Tibial artery (tissue), 4 donors: ENCODE measurements at regions not wholly inside any gene's neighbourhood (a gene's known extent, or its start where the extent isn't known, plus 50 kb on each side); places are given as distances from the start of the nearest gene placed in this dataset.

Experiments used
- DNase-seq, 2 donors: peaks; one replicate each; pipeline ENCODE4 v3.0.0-alpha.2; 2019
- H3K27ac ChIP-seq, 2 donors: fragments of 200-600 bp; sonication (generic) in 1 of 2; 1 replicate in 1 of 2; 2 replicates in 1 of 2; pipeline ENCODE4 v1.5.1; 2018 to 2019; ENCODE audit warnings: mild to moderate bottlenecking in 1 of 2
- H3K27me3 ChIP-seq, 2 donors: fragments of 200-600 bp; sonication (generic) in 1 of 2; one replicate each; pipeline versions ENCODE4 v1.5.1 to v1.6.0; 2016 to 2019
- H3K36me3 ChIP-seq, 3 donors: fragments of 200-600 bp; sonication (generic) in 2 of 3; one replicate each; pipeline ENCODE4 v1.5.1; 2016 to 2019; ENCODE audit warnings: mild to moderate bottlenecking in 2 of 3
- H3K4me1 ChIP-seq, 4 donors: fragments of 200-600 bp; sonication (generic) in 2 of 4; 1 replicate in 3 of 4; 2 replicates in 1 of 4; pipeline ENCODE4 v1.5.1; 2016 to 2019
- H3K4me3 ChIP-seq, 2 donors: fragments of 200-600 bp; sonication (generic) in 1 of 2; 1 replicate in 1 of 2; 2 replicates in 1 of 2; pipeline ENCODE4 v1.5.1; 2018 to 2019; ENCODE audit warnings: mild to moderate bottlenecking in 2 of 2
- H3K9me3 ChIP-seq, 3 donors: fragments of 200-600 bp; sonication (generic) in 1 of 3; one replicate each; pipeline ENCODE4 v1.5.1; 2016 to 2019
- CTCF ChIP-seq, 2 experiments: fragments of 200-600 bp in 1 of 2; fragments of 450-650 bp in 1 of 2; IDR thresholded peaks; one replicate each; pipeline ENCODE4 v1.5.1; 2017 to 2019; ENCODE audit warnings: antibody characterized with exemption in 2 of 2, mild to moderate bottlenecking in 1 of 2, moderate library complexity in 1 of 2
- intact Hi-C: fragments of 100-400 bp; cut with DNase I; formaldehyde crosslinking; loops from one replicate; pipeline ENCODE4 v1.15.0; 2023; ENCODE audit warnings: low total_unique reads

- Histone ChIP-seq H3K4me1 (peaks cover 0 to 15% (median 7%) of the 10 kb centered on the region in 4 donors), H3K27ac (no peak overlapping the region), H3K4me3 (no peak overlapping the region), H3K36me3 (no peaks in the 10 kb centered on the region), H3K9me3 (no peaks in the 10 kb centered on the region), H3K27me3 (no peaks in the 10 kb centered on the region)
- no peak for TF ChIP-seq CTCF (IDR thresholded peaks at IDR 0.05)
- no peak for DNase-seq
- intact Hi-C loops: no loop called here
These were observed 98.5 kb upstream of the VANGL1 start for GRCh38 chr1:115543247-115543646.

DNA sequence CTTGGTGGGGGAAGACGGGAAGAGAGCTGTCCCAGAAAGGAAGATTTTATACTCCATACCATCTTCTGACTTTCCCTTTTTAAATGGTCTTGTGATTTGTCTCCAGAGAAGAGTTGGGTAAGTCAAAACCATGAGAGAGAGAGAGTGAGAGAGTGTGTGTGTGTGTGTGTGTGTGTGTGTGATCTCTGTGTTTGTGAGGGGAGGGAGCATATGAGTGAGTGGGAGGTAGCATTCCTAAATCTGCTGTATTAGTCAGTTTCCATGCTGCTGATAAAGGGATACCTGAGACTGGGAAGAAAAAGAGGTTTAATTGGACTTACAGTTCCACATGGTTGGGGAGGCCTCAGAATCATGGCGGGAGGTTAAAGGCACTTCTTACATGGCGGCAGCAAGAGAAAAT, 102.0 kb upstream of the VANGL1 start:
- H3K27me3 ChIP-seq: no peaks in the 10 kb centered on the region
- DNase-seq: no peak
- no peak overlapping the region for H3K4me3 ChIP-seq
- H3K36me3 ChIP-seq: no peaks in the 10 kb centered on the region
- H3K4me1 ChIP-seq: no peaks in the 10 kb centered on the region
- intact Hi-C loops: no loop called here
- H3K27ac ChIP-seq: no peak overlapping the region
- H3K9me3 ChIP-seq: no peaks in the 10 kb centered on the region
- TF ChIP-seq CTCF (IDR thresholded peaks at IDR 0.05): no peak

GRCh38 chr1:115539061-115539460, 102.7 kb upstream of the VANGL1 start:
- no peak overlapping the region for H3K27ac ChIP-seq
- no peak for TF ChIP-seq CTCF (IDR thresholded peaks at IDR 0.05)
- H3K9me3 ChIP-seq: no peaks in the 10 kb centered on the region
- H3K4me3 ChIP-seq: no peak overlapping the region
- H3K4me1 ChIP-seq: no peaks in the 10 kb centered on the region
- H3K27me3 ChIP-seq: no peaks in the 10 kb centered on the region
- no peaks in the 10 kb centered on the region for H3K36me3 ChIP-seq
- no peak for DNase-seq
- intact Hi-C loops: no loop called here

GRCh38 chr1:115538579-115538978, 103.2 kb upstream of the VANGL1 start:
- no peaks in the 10 kb centered on the region for H3K36me3 ChIP-seq
- no peaks in the 10 kb centered on the region for H3K9me3 ChIP-seq
- H3K4me1 ChIP-seq: no peaks in the 10 kb centered on the region
- H3K27me3 ChIP-seq: no peaks in the 10 kb centered on the region
- intact Hi-C loops: no loop called here
- TF ChIP-seq CTCF (IDR thresholded peaks at IDR 0.05): no peak
- no peak for DNase-seq
- H3K4me3 ChIP-seq: no peak overlapping the region
- no peak overlapping the region for H3K27ac ChIP-seq

DNA sequence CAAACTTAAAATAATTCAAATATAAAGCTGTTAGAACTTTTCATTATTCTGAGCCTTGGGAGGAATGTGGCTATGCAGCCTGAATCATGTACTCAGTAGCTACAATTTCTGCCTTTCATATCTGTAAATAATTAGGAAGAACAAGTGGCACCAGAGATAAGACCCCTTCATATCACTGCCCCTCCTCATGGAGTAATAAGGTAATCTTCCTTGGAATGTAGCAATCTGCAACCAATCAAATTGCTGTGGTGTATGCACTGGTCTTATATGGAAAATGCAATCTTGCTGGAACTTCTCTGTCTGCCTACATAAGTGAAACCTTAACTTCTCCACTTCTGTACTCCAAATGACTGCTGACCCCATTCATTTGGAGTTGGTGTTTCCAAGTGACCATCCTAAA, 104.4 kb upstream of the VANGL1 start:
- Histone ChIP-seq H3K4me1 (peaks cover 0 to 9% (median 0%) of the 10 kb centered on the region in 4 donors), H3K36me3 (no peaks in the 10 kb centered on the region), H3K4me3 (no peak overlapping the region), H3K9me3 (no peaks in the 10 kb centered on the region), H3K27ac (no peak overlapping the region), H3K27me3 (no peaks in the 10 kb centered on the region)
- intact Hi-C loops: no loop called here
- no peak for DNase-seq
- no peak for TF ChIP-seq CTCF (IDR thresholded peaks at IDR 0.05)

DNA sequence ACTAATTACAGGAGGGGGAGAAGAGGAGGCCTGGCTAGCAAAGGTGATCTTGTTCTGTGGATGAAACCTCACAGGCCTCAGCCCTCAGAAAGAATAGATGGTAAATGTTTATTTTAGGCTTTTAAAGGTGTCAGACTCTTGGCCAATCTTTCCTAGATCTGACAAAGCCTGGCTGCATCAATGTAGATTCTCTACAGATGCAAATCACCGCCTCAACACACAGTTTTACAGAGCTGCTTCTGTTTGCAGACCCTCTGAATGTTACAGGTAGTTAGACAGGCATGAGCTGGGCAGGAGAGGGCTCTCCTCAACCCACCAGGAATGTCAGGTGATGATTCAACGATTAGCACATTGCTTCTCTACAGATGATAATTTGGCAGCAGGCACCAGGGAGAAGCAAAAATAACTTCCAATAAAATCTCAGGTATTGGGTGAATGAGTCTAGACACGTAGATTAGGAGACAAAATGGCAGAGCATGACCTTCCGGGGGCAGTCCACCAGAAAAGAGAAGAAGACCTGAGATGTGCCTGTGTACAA, 105.4 kb upstream of the VANGL1 start:
- DNase-seq: no peak
- H3K9me3 ChIP-seq: no peaks in the 10 kb centered on the region
- TF ChIP-seq CTCF (IDR thresholded peaks at IDR 0.05): no peak
- H3K4me3 ChIP-seq: no peak overlapping the region
- no peaks in the 10 kb centered on the region for H3K27me3 ChIP-seq
- peaks cover 0 to 16% (median 0%) of the 10 kb centered on the region in 4 donors for H3K4me1 ChIP-seq
- no peaks in the 10 kb centered on the region for H3K36me3 ChIP-seq
- intact Hi-C loops: no loop called here
- no peak overlapping the region for H3K27ac ChIP-seq
